ENCODE measurements at regions not wholly inside any gene's neighbourhood (a gene's known extent, or its start where the extent isn't known, plus 50 kb on each side); places are given as distances from the start of the nearest gene placed in this dataset.
A peak's percentile ranks its signal among the peaks of the same experiment; 100 is the strongest.

- DNase-seq (ENCODE audit: low spot score) = no peak
Measured at GRCh38 chr7:155202106-155202871, 95.4 kb upstream of the INSIG1 start.

- DNase-seq (ENCODE audit: low spot score) = peak; percentile 72
Measured at GRCh38 chr7:155203059-155203881, 94.4 kb upstream of the INSIG1 start.

- no peak for DNase-seq (ENCODE audit: low spot score)
Measured at GRCh38 chr7:155203882-155204691, 93.6 kb upstream of the INSIG1 start.

GRCh38 chr7:155204744-155205367 is 92.8 kb upstream of the INSIG1 start:
- peak; percentile 82 for DNase-seq (ENCODE audit: low spot score)

GRCh38 chr7:155205368-155206317 is 92.0 kb upstream of the INSIG1 start:
- peak; percentile 100 for DNase-seq (ENCODE audit: low spot score)

GRCh38 chr7:155206318-155207020 is 91.2 kb upstream of the INSIG1 start:
- peak; percentile 93 for DNase-seq (ENCODE audit: low spot score)

- no peak for DNase-seq (ENCODE audit: low spot score)
Measured at GRCh38 chr7:155207326-155208002, 90.2 kb upstream of the INSIG1 start.

- peak; percentile 71 for DNase-seq (ENCODE audit: low spot score)
Measured at GRCh38 chr7:155208681-155209477, 88.8 kb upstream of the INSIG1 start.

- DNase-seq (ENCODE audit: low spot score) = no peak
Measured at GRCh38 chr7:155209478-155210319, 88.0 kb upstream of the INSIG1 start.

GRCh38 chr7:155210356-155210755 is 87.3 kb upstream of the INSIG1 start:
- DNase-seq (ENCODE audit: low spot score) = peak; percentile 77

GRCh38 chr7:155211173-155211572 is 86.5 kb upstream of the INSIG1 start:
- DNase-seq (ENCODE audit: low spot score) = no peak

GRCh38 chr7:155211761-155212160 is 85.9 kb upstream of the INSIG1 start:
- no peak for DNase-seq (ENCODE audit: low spot score)

- DNase-seq (ENCODE audit: low spot score) = no peak
Measured at GRCh38 chr7:155212301-155213015, 85.2 kb upstream of the INSIG1 start.

- peak; percentile 77 for DNase-seq (ENCODE audit: low spot score)
Measured at GRCh38 chr7:155213385-155213784, 84.3 kb upstream of the INSIG1 start.

GRCh38 chr7:155213955-155214740 is 83.5 kb upstream of the INSIG1 start:
- peak; percentile 84 for DNase-seq (ENCODE audit: low spot score)
